Activated CD4-positive, alpha-beta T cell treated with anti-CD3 and anti-CD28 coated beads for 36 hours (primary cell): ENCODE measurements at regions not wholly inside any gene's neighbourhood (a gene's known extent, or its start where the extent isn't known, plus 50 kb on each side); places are given as distances from the start of the nearest gene placed in this dataset.
A peak's percentile ranks its signal among the peaks of the same experiment; 100 is the strongest.

ENCODE experiments used
- ATAC-seq: fragments of 200-7000 bp; cut with Tn5 transposase; one replicate; pipeline ENCODE4 v1.10.0; 2021; ENCODE audit warnings: mild to moderate bottlenecking, moderate library complexity
- CTCF ChIA-PET: fragments of 350-600 bp; sonication (Branson Sonifier 250); formaldehyde crosslinking; loops from one replicate; lab custom pipeline; 2021; ENCODE audit warnings: antibody characterized with exemption; lab: Charles Lee
- POLR2A ChIA-PET: fragments of 350-600 bp; sonication (Branson Sonifier 250); formaldehyde crosslinking; loops from one replicate; lab custom pipeline; 2021; ENCODE audit warnings: antibody characterized with exemption, inconsistent platforms; lab: Charles Lee
- DNase-seq: peaks from one replicate; pipeline ENCODE4 v3.0.0-alpha.2; 2020
- H3K27ac Mint-ChIP-seq: one replicate; pipeline ENCODE4 v1.8.0; 2021; ENCODE audit warnings: mixed read lengths
- H3K27me3 Mint-ChIP-seq: one replicate; pipeline ENCODE4 v1.8.0; 2021; ENCODE audit warnings: mixed read lengths
- H3K36me3 Mint-ChIP-seq: one replicate; pipeline ENCODE4 v1.8.0; 2021; ENCODE audit warnings: low read depth, mixed read lengths
- H3K4me1 Mint-ChIP-seq: one replicate; pipeline ENCODE4 v1.8.0; 2021; ENCODE audit warnings: mixed read lengths
- H3K4me3 Mint-ChIP-seq: one replicate; pipeline ENCODE4 v1.8.0; 2021; ENCODE audit warnings: mild to moderate bottlenecking, moderate library complexity, mixed read lengths
- H3K9me3 Mint-ChIP-seq: one replicate; pipeline ENCODE4 v1.8.0; 2021; ENCODE audit warnings: low read depth, mixed read lengths
- intact Hi-C, 2 experiments: fragments of 100-400 bp; cut with DNase I in 1 of 2; cut with micrococcal nuclease in 1 of 2; formaldehyde crosslinking; loops; one replicate each; pipeline versions ENCODE4 v1.14.2 to v1.15.1; 2022 to 2024; cut with DNase I, micrococcal nuclease

GRCh38 chr10:4658777-4659176, 167.2 kb upstream of the AKR1E2 start:
- Mint-ChIP-seq H3K27me3 (peaks cover 11% of the 10 kb centered on the region), H3K4me3 (no peak overlapping the region), H3K27ac (no peak overlapping the region), H3K9me3 (no peaks in the 10 kb centered on the region), H3K36me3 (no peaks in the 10 kb centered on the region), H3K4me1 (peaks cover 10% of the 10 kb centered on the region)
- no peak for DNase-seq
- intact Hi-C loops = loop anchor here in 1 of 2 experiments (10.0 kb wide), 1 partner anchor 804 kb away; no protein-coding TSS in a partner anchor
- ChIA-PET CTCF (interaction anchor here (0.7 to 1.7 kb wide), 2 partner anchors 623 to 1419 kb away, joined by 4 to 5 read pairs; no protein-coding TSS in a partner anchor), POLR2A (no interaction called here)
- ATAC-seq = no peak

- peak; percentile 65 for DNase-seq
- H3K27me3 Mint-ChIP-seq = peaks cover 9% of the 10 kb centered on the region
Observed at GRCh38 chr10:4656576-4657194, 169.3 kb upstream of the AKR1E2 start.

GRCh38 chr10:4655879-4656278, 170.1 kb upstream of the AKR1E2 start:
- Mint-ChIP-seq H3K4me3 (no peak overlapping the region), H3K36me3 (no peaks in the 10 kb centered on the region), H3K4me1 (peaks cover 29% of the 10 kb centered on the region), H3K27ac (no peak overlapping the region), H3K27me3 (peaks cover 6% of the 10 kb centered on the region), H3K9me3 (no peaks in the 10 kb centered on the region)
- DNase-seq = no peak
- intact Hi-C loops = loop anchor here (1.0 to 10.0 kb wide), 5 partner anchors 143 to 1463 kb away; no protein-coding TSS in a partner anchor
- CTCF ChIA-PET = interaction anchor here (0.6 to 1.1 kb wide), 4 partner anchors 8 to 1416 kb away, joined by 3 read pairs; no protein-coding TSS in a partner anchor
- POLR2A ChIA-PET = no interaction called here
- ATAC-seq = no peak

More at GRCh38 chr10:4656576-4657194, 169.3 kb upstream of the AKR1E2 start:
- Mint-ChIP-seq H3K27ac (no peak overlapping the region), H3K4me3 (no peak overlapping the region), H3K9me3 (no peaks in the 10 kb centered on the region), H3K36me3 (no peaks in the 10 kb centered on the region), H3K4me1 (peaks cover 21% of the 10 kb centered on the region)
- ChIA-PET CTCF (interaction anchor here (0.6 to 1.2 kb wide), 7 partner anchors 13 to 299 kb away, joined by 3 to 4 read pairs (median 3); no protein-coding TSS in a partner anchor), POLR2A (no interaction called here)
- no peak for ATAC-seq
- intact Hi-C loops = loop anchor here (1.0 to 10.0 kb wide), 5 partner anchors 144 to 1463 kb away; no protein-coding TSS in a partner anchor

- ChIA-PET CTCF (interaction anchor here (0.6 to 1.1 kb wide), 4 partner anchors 9 to 1415 kb away, joined by 3 read pairs; no protein-coding TSS in a partner anchor), POLR2A (no interaction called here)
- H3K36me3 Mint-ChIP-seq = no peaks in the 10 kb centered on the region
- peaks cover 30% of the 10 kb centered on the region for H3K4me1 Mint-ChIP-seq
- DNase-seq = no peak
- no peak overlapping the region for H3K27ac Mint-ChIP-seq
- no peak overlapping the region for H3K4me3 Mint-ChIP-seq
- ATAC-seq = no peak
- H3K27me3 Mint-ChIP-seq = peaks cover 3% of the 10 kb centered on the region
- no peaks in the 10 kb centered on the region for H3K9me3 Mint-ChIP-seq
- intact Hi-C loops = loop anchor here in 1 of 2 experiments (10.0 kb wide), 1 partner anchor 801 kb away; no protein-coding TSS in a partner anchor
Observed at GRCh38 chr10:4655406-4655805, 170.6 kb upstream of the AKR1E2 start.

- H3K27me3 Mint-ChIP-seq = no peaks in the 10 kb centered on the region
- POLR2A ChIA-PET = no interaction called here
- CTCF ChIA-PET = interaction anchor here (0.6 to 1.0 kb wide), 3 partner anchors 74 to 1725 kb away, joined by 3 to 4 read pairs (median 3); no protein-coding TSS in a partner anchor
- no peaks in the 10 kb centered on the region for H3K9me3 Mint-ChIP-seq
- DNase-seq (no peak), ATAC-seq (no peak)
- intact Hi-C loops = loop anchor here (5.0 to 10.0 kb wide), 6 partner anchors 312 to 897 kb away; no protein-coding TSS in a partner anchor
- H3K27ac Mint-ChIP-seq = no peak overlapping the region
- peaks cover 34% of the 10 kb centered on the region for H3K4me1 Mint-ChIP-seq
- H3K4me3 Mint-ChIP-seq = no peak overlapping the region
- H3K36me3 Mint-ChIP-seq = no peaks in the 10 kb centered on the region
Observed at GRCh38 chr10:4654496-4654895, 171.5 kb upstream of the AKR1E2 start.

GRCh38 chr10:4653160-4653559, 172.8 kb upstream of the AKR1E2 start:
- intact Hi-C loops = loop anchor here (2.0 to 10.0 kb wide), 7 partner anchors 34 to 896 kb away; no protein-coding TSS in a partner anchor
- Mint-ChIP-seq H3K27me3 (peaks cover 4% of the 10 kb centered on the region), H3K4me1 (peaks cover 34% of the 10 kb centered on the region), H3K36me3 (no peaks in the 10 kb centered on the region), H3K27ac (no peak overlapping the region), H3K9me3 (no peaks in the 10 kb centered on the region), H3K4me3 (no peak overlapping the region)
- ATAC-seq (no peak), DNase-seq (no peak)
- POLR2A ChIA-PET = no interaction called here
- CTCF ChIA-PET = interaction anchor here (0.8 to 1.5 kb wide), 3 partner anchors 113 to 1412 kb away, joined by 3 to 5 read pairs (median 4); no protein-coding TSS in a partner anchor

GRCh38 chr10:4652111-4653010, 173.6 kb upstream of the AKR1E2 start:
- H3K9me3 Mint-ChIP-seq = no peaks in the 10 kb centered on the region
- peaks cover 37% of the 10 kb centered on the region for H3K4me1 Mint-ChIP-seq
- peaks cover 4% of the 10 kb centered on the region for H3K27me3 Mint-ChIP-seq
- H3K4me3 Mint-ChIP-seq = peak overlapping the region; percentile 36
- DNase-seq (peak; percentile 54), ATAC-seq (peak; percentile 92)
- no peaks in the 10 kb centered on the region for H3K36me3 Mint-ChIP-seq
- H3K27ac Mint-ChIP-seq = peak overlapping the region; percentile 90
- CTCF ChIA-PET = interaction anchor here (0.8 to 1.5 kb wide), 2 partner anchors 36 to 1412 kb away, joined by 3 to 5 read pairs; no protein-coding TSS in a partner anchor
- intact Hi-C loops = loop anchor here (1.0 to 10.0 kb wide), 13 partner anchors 34 to 1455 kb away; no protein-coding TSS in a partner anchor
- POLR2A ChIA-PET = no interaction called here

GRCh38 chr10:4651404-4652037, 174.5 kb upstream of the AKR1E2 start:
- ChIA-PET CTCF (interaction anchor here (1.5 kb wide), 1 partner anchor 1411 kb away, joined by 5 read pairs; no protein-coding TSS in a partner anchor), POLR2A (no interaction called here)
- Mint-ChIP-seq H3K4me3 (peak overlapping the region; percentile 36), H3K36me3 (no peaks in the 10 kb centered on the region), H3K27ac (peak overlapping the region; percentile 90), H3K4me1 (peaks cover 37% of the 10 kb centered on the region), H3K27me3 (peaks cover 6% of the 10 kb centered on the region), H3K9me3 (no peaks in the 10 kb centered on the region)
- ATAC-seq = peak; percentile 85
- DNase-seq = peak; percentile 30
- intact Hi-C loops = loop anchor here (1.0 to 10.0 kb wide), 16 partner anchors 35 to 1454 kb away; partner anchors contain the start of gene KLF6 (in 1 of the 2)

- no peaks in the 10 kb centered on the region for H3K9me3 Mint-ChIP-seq
- no peak overlapping the region for H3K4me3 Mint-ChIP-seq
- DNase-seq = no peak
- peaks cover 37% of the 10 kb centered on the region for H3K4me1 Mint-ChIP-seq
- no peak for ATAC-seq
- no peak overlapping the region for H3K27ac Mint-ChIP-seq
- intact Hi-C loops = loop anchor here (2.0 to 10.0 kb wide), 8 partner anchors 308 to 893 kb away; partner anchors contain the start of gene KLF6 (in 1 of the 2)
- ChIA-PET CTCF (interaction anchor here (0.6 kb wide), 1 partner anchor 64 kb away, joined by 3 read pairs; no protein-coding TSS in a partner anchor), POLR2A (no interaction called here)
- no peaks in the 10 kb centered on the region for H3K36me3 Mint-ChIP-seq
- H3K27me3 Mint-ChIP-seq = peaks cover 7% of the 10 kb centered on the region
Observed at GRCh38 chr10:4650582-4650981, 175.4 kb upstream of the AKR1E2 start.

- Mint-ChIP-seq H3K27me3 (peaks cover 7% of the 10 kb centered on the region), H3K36me3 (no peaks in the 10 kb centered on the region), H3K4me1 (peaks cover 37% of the 10 kb centered on the region), H3K4me3 (no peak overlapping the region), H3K9me3 (no peaks in the 10 kb centered on the region), H3K27ac (no peak overlapping the region)
- DNase-seq (no peak), ATAC-seq (no peak)
- POLR2A ChIA-PET = no interaction called here
- intact Hi-C loops = loop anchor here (2.0 to 10.0 kb wide), 8 partner anchors 308 to 893 kb away; partner anchors contain the start of gene KLF6 (in 1 of the 2)
- CTCF ChIA-PET = interaction anchor here (0.6 kb wide), 1 partner anchor 63 kb away, joined by 3 read pairs; no protein-coding TSS in a partner anchor
Observed at GRCh38 chr10:4649886-4650508, 176.0 kb upstream of the AKR1E2 start.
